ENCODE measurements at regions not wholly inside any gene's neighbourhood (a gene's known extent, or its start where the extent isn't known, plus 50 kb on each side); places are given as distances from the start of the nearest gene placed in this dataset.

GRCh38 chr3:94395851-94396250 is 333.0 kb downstream of the NSUN3 start:
- Histone ChIP-seq H3K27me3 (ENCODE audit: insufficient read depth, low read length) (no peaks in the 10 kb centered on the region), H3K36me3 (ENCODE audit: insufficient read depth, low read length) (no peaks in the 10 kb centered on the region), H4K20me1 (ENCODE audit: insufficient read depth, low read length) (no peaks in the 10 kb centered on the region), H3K9me3 (ENCODE audit: low read length) (no peaks in the 10 kb centered on the region), H3K79me2 (ENCODE audit: insufficient read depth, low read length) (no peaks in the 10 kb centered on the region), H3K4me3 (ENCODE audit: low read depth, low read length, poor library complexity, severe bottlenecking) (no peak overlapping the region), H3K27ac (ENCODE audit: low read depth, low read length, poor library complexity, severe bottlenecking) (no peak overlapping the region), H3K9me2 (ENCODE audit: low read depth, low read length) (no peaks in the 10 kb centered on the region; the same call in 1 of the 2 replicates), H3K9ac (ENCODE audit: low read length) (no peak overlapping the region), H3K4me1 (ENCODE audit: insufficient read depth, low read length, severe bottlenecking) (no peaks in the 10 kb centered on the region), H2AFZ (ENCODE audit: low read length) (no peak overlapping the region), H3K4me2 (ENCODE audit: low read length) (no peak overlapping the region), H3F3A (ENCODE audit: insufficient read depth, low read length) (no peaks in the 10 kb centered on the region)
- no peak for TF ChIP-seq EZH2 (IDR thresholded peaks at IDR 0.05; ENCODE audit: borderline replicate concordance, low read length)
- no peak for TF ChIP-seq CTCF (IDR thresholded peaks at IDR 0.05; ENCODE audit: low read length)

GRCh38 chr3:94398036-94398435 is 335.2 kb downstream of the NSUN3 start:
- no peak overlapping the region for H3K4me2 ChIP-seq (ENCODE audit: low read length)
- H4K20me1 ChIP-seq (ENCODE audit: insufficient read depth, low read length): no peaks in the 10 kb centered on the region
- H3K4me3 ChIP-seq (ENCODE audit: low read depth, low read length, poor library complexity, severe bottlenecking): no peak overlapping the region
- no peaks in the 10 kb centered on the region for H3K4me1 ChIP-seq (ENCODE audit: insufficient read depth, low read length, severe bottlenecking)
- no peaks in the 10 kb centered on the region; the same call in 1 of the 2 replicates for H3K9me2 ChIP-seq (ENCODE audit: low read depth, low read length)
- no peak for TF ChIP-seq CTCF (IDR thresholded peaks at IDR 0.05; ENCODE audit: low read length)
- no peak for TF ChIP-seq EZH2 (IDR thresholded peaks at IDR 0.05; ENCODE audit: borderline replicate concordance, low read length)
- no peaks in the 10 kb centered on the region for H3K9me3 ChIP-seq (ENCODE audit: low read length)
- no peak overlapping the region for H2AFZ ChIP-seq (ENCODE audit: low read length)
- no peaks in the 10 kb centered on the region for H3K36me3 ChIP-seq (ENCODE audit: insufficient read depth, low read length)
- H3K9ac ChIP-seq (ENCODE audit: low read length): no peak overlapping the region
- no peak overlapping the region for H3K27ac ChIP-seq (ENCODE audit: low read depth, low read length, poor library complexity, severe bottlenecking)
- H3F3A ChIP-seq (ENCODE audit: insufficient read depth, low read length): no peaks in the 10 kb centered on the region
- H3K79me2 ChIP-seq (ENCODE audit: insufficient read depth, low read length): no peaks in the 10 kb centered on the region
- no peaks in the 10 kb centered on the region for H3K27me3 ChIP-seq (ENCODE audit: insufficient read depth, low read length)

- Histone ChIP-seq H3K36me3 (ENCODE audit: insufficient read depth, low read length) (no peaks in the 10 kb centered on the region), H3K4me3 (ENCODE audit: low read depth, low read length, poor library complexity, severe bottlenecking) (no peak overlapping the region), H4K20me1 (ENCODE audit: insufficient read depth, low read length) (no peaks in the 10 kb centered on the region), H3K9me3 (ENCODE audit: low read length) (no peaks in the 10 kb centered on the region), H3K27ac (ENCODE audit: low read depth, low read length, poor library complexity, severe bottlenecking) (no peak overlapping the region), H3K9ac (ENCODE audit: low read length) (no peak overlapping the region), H3K27me3 (ENCODE audit: insufficient read depth, low read length) (no peaks in the 10 kb centered on the region), H3F3A (ENCODE audit: insufficient read depth, low read length) (no peaks in the 10 kb centered on the region), H3K4me2 (ENCODE audit: low read length) (no peak overlapping the region), H2AFZ (ENCODE audit: low read length) (no peak overlapping the region), H3K9me2 (ENCODE audit: low read depth, low read length) (no peaks in the 10 kb centered on the region; the same call in 1 of the 2 replicates), H3K4me1 (ENCODE audit: insufficient read depth, low read length, severe bottlenecking) (no peaks in the 10 kb centered on the region), H3K79me2 (ENCODE audit: insufficient read depth, low read length) (no peaks in the 10 kb centered on the region)
- TF ChIP-seq CTCF (IDR thresholded peaks at IDR 0.05; ENCODE audit: low read length) (no peak), EZH2 (IDR thresholded peaks at IDR 0.05; ENCODE audit: borderline replicate concordance, low read length) (no peak)
These were observed 338.6 kb downstream of the NSUN3 start for GRCh38 chr3:94401466-94401865.
